Endothelial cell of umbilical vein (primary cell): ENCODE measurements at regions not wholly inside any gene's neighbourhood (a gene's known extent, or its start where the extent isn't known, plus 50 kb on each side); places are given as distances from the start of the nearest gene placed in this dataset.

Experiments used
- BruUV-seq: library from RNA; stranded (reverse); fragments of 400-500 nt; replicated peaks from 2 replicates; lab custom pipeline; 2021; lab: Mats Ljungman, UMichigan
- CTCF ChIA-PET: fragments of 300-600, 350-600 bp; sonication (Branson Sonifier 250); formaldehyde crosslinking; loops from one replicate; lab custom pipeline; 2021; ENCODE audit warnings: antibody characterized with exemption, inconsistent platforms; lab: Charles Lee
- POLR2A ChIA-PET: fragments of 300-600, 350-600 bp; sonication (Branson Sonifier 250); formaldehyde crosslinking; loops from one replicate; lab custom pipeline; 2021; ENCODE audit warnings: antibody characterized with exemption, inconsistent platforms; lab: Charles Lee
- DNase-seq: peaks from one replicate; pipeline ENCODE4 v3.0.0-alpha.2; 2011; ENCODE audit warnings: low read depth, low spot score
- FAIRE-seq: peaks from 2 replicates; lab custom pipeline; 2011; peaks lifted over from hg19 to GRCh38; lab: Jason Lieb, UNC
- H2AFZ ChIP-seq: 2 replicates; pipeline ENCODE4 v1.6.0; 2012; ENCODE audit warnings: low read depth, low read length, control low read depth, inconsistent platforms
- H3K27ac ChIP-seq: 2 replicates; pipeline ENCODE4 v1.5.1; 2011; ENCODE audit warnings: low read depth, mild to moderate bottlenecking, control low read depth, low read length, moderate library complexity; ENCODE audit not compliant: insufficient read depth
- H3K27me3 ChIP-seq, 2 experiments: 2 replicates each; pipeline versions ENCODE4 v1.6.0 to v1.6.1; 2011; ENCODE audit warnings: low read length in 2 of 2, mixed read lengths in 1 of 2; ENCODE audit not compliant: control insufficient read depth in 2 of 2, insufficient read depth in 2 of 2
- H3K36me3 ChIP-seq, 2 experiments: 2 replicates in 1 of 2; 3 replicates in 1 of 2; pipeline ENCODE4 v1.5.1; 2011; ENCODE audit warnings: low read length in 2 of 2, mild to moderate bottlenecking in 1 of 2, moderate library complexity in 1 of 2; ENCODE audit not compliant: control insufficient read depth in 2 of 2, insufficient read depth in 2 of 2; ENCODE audit errors: extremely low read depth in 1 of 2
- H3K4me1 ChIP-seq: 3 replicates; pipeline ENCODE4 v1.5.1; 2011; ENCODE audit warnings: mild to moderate bottlenecking, low read length; ENCODE audit not compliant: control insufficient read depth, insufficient read depth; ENCODE audit errors: extremely low read depth
- H3K4me2 ChIP-seq: 2 replicates; pipeline ENCODE4 v1.6.1; 2011; ENCODE audit warnings: low read length, control low read depth, mixed read lengths; ENCODE audit not compliant: insufficient read depth
- H3K4me3 ChIP-seq, 3 experiments: fragments of 200-600 bp in 1 of 3; sonication (generic), shearing (Covaris generic) in 1 of 3; replicated peaks in 1 of 3; 2 replicates each; pipeline ENCODE4 v1.5.1; 2011 to 2016; ENCODE audit warnings: control low read depth in 3 of 3, low read length in 3 of 3, mild to moderate bottlenecking in 2 of 3, inconsistent platforms in 1 of 3, low read depth in 1 of 3, moderate library complexity in 1 of 3; ENCODE audit not compliant: insufficient read depth in 1 of 3
- H3K79me2 ChIP-seq: 2 replicates; pipeline ENCODE4 v1.6.0; 2012; ENCODE audit warnings: low read length, inconsistent platforms; ENCODE audit not compliant: control insufficient read depth, insufficient read depth
- H3K9ac ChIP-seq: replicated peaks from 2 replicates; pipeline ENCODE3; 2011; ENCODE audit warnings: low read length, control low read depth; ENCODE audit not compliant: insufficient read depth; ENCODE audit errors: extremely low read depth
- H3K9me1 ChIP-seq: replicated peaks from 3 replicates; pipeline ENCODE4 v1.6.0; 2011; ENCODE audit warnings: mild to moderate bottlenecking, low read length; ENCODE audit not compliant: control insufficient read depth, insufficient read depth; ENCODE audit errors: extremely low read depth
- H3K9me3 ChIP-seq: replicated peaks from 2 replicates; pipeline ENCODE4 v1.5.1; 2012; ENCODE audit warnings: low read length, inconsistent platforms; ENCODE audit not compliant: control insufficient read depth, insufficient read depth
- H4K20me1 ChIP-seq: replicated peaks from 2 replicates; pipeline ENCODE3; 2011; ENCODE audit warnings: mild to moderate bottlenecking, low read length; ENCODE audit not compliant: control insufficient read depth, insufficient read depth; ENCODE audit errors: extremely low read depth
- EZH2 ChIP-seq: IDR thresholded peaks from 2 replicates; pipeline ENCODE4 v1.6.1; 2012; ENCODE audit warnings: borderline replicate concordance, low read depth, mild to moderate bottlenecking, moderate library complexity, low read length, inconsistent platforms; ENCODE audit not compliant: severe bottlenecking
- FOS ChIP-seq: IDR thresholded peaks from 2 replicates; pipeline ENCODE4 v1.6.1; 2011; ENCODE audit warnings: mild to moderate bottlenecking, low read length, moderate library complexity, borderline replicate concordance; ENCODE audit not compliant: insufficient read depth
- GATA2 ChIP-seq: IDR thresholded peaks from 2 replicates; pipeline ENCODE4 v1.7.0; 2011; ENCODE audit warnings: low read depth, mild to moderate bottlenecking, moderate library complexity, mixed read lengths, low read length; ENCODE audit not compliant: insufficient read length, insufficient read depth
- JUN ChIP-seq: IDR thresholded peaks from 2 replicates; pipeline ENCODE4 v1.6.1; 2011; ENCODE audit warnings: borderline replicate concordance, low read depth; ENCODE audit not compliant: insufficient read length, insufficient read depth
- MYC ChIP-seq: IDR thresholded peaks from one replicate; pipeline ENCODE4 v1.6.1; 2011; ENCODE audit warnings: mild to moderate bottlenecking, low read depth, low read length
- POLR2A ChIP-seq: IDR thresholded peaks from 2 replicates; pipeline ENCODE4 v1.6.1; 2012; ENCODE audit warnings: low read depth, mild to moderate bottlenecking, control low read depth, low read length
- POLR2AphosphoS5 ChIP-seq: IDR thresholded peaks from 2 replicates; pipeline ENCODE4 v1.6.1; 2012; ENCODE audit warnings: low read depth, mild to moderate bottlenecking, control low read depth, low read length, moderate library complexity; ENCODE audit not compliant: insufficient read depth
- dilution Hi-C: fragments of 300-500 bp; cut with MboI; formaldehyde crosslinking; loops from one replicate; pipeline ENCODE4 v1.15.0; 2019; ENCODE audit warnings: low sequenced_read_pairs; ENCODE audit not compliant: extremely low pct_ligation_motif_present
- intact Hi-C: fragments of 100-400 bp; cut with micrococcal nuclease; formaldehyde crosslinking; loops from one replicate; pipeline ENCODE4 v1.10.0; 2022
- TF ChIP-seq, protein P1 (sequence below), 2 donors: IDR thresholded peaks; 1 replicate in 1 of 2; 2 replicates in 1 of 2; pipeline ENCODE4 v1.5.1; 2011; ENCODE audit warnings: low read length in 2 of 2, mild to moderate bottlenecking in 2 of 2, moderate library complexity in 2 of 2, control low read depth in 1 of 2, inconsistent platforms in 1 of 2, low read depth in 1 of 2; ENCODE audit not compliant: insufficient read depth in 1 of 2; ENCODE audit errors: extremely low read depth in 1 of 2
- TF ChIP-seq, protein P2 (sequence below): IDR thresholded peaks from 2 replicates; pipeline ENCODE4 v1.6.1; 2011; ENCODE audit not compliant: insufficient read depth, insufficient read length

- Histone ChIP-seq H3K27me3 (no peaks in the 10 kb centered on the region), H3K4me2 (no peak overlapping the region), H3K9ac (no peak overlapping the region), H3K79me2 (no peaks in the 10 kb centered on the region), H3K36me3 (no peaks in the 10 kb centered on the region), H3K9me1 (no peaks in the 10 kb centered on the region), H4K20me1 (no peaks in the 10 kb centered on the region), H3K4me1 (no peaks in the 10 kb centered on the region), H3K4me3 (no peak overlapping the region), H2AFZ (no peak overlapping the region), H3K9me3 (no peaks in the 10 kb centered on the region), H3K27ac (no peak overlapping the region)
- no TSS peak for BruUV-seq
- ChIA-PET POLR2A (no interaction called here), CTCF (no interaction called here)
- no peak for DNase-seq
- no peak for FAIRE-seq
- TF ChIP-seq, protein P1, sequence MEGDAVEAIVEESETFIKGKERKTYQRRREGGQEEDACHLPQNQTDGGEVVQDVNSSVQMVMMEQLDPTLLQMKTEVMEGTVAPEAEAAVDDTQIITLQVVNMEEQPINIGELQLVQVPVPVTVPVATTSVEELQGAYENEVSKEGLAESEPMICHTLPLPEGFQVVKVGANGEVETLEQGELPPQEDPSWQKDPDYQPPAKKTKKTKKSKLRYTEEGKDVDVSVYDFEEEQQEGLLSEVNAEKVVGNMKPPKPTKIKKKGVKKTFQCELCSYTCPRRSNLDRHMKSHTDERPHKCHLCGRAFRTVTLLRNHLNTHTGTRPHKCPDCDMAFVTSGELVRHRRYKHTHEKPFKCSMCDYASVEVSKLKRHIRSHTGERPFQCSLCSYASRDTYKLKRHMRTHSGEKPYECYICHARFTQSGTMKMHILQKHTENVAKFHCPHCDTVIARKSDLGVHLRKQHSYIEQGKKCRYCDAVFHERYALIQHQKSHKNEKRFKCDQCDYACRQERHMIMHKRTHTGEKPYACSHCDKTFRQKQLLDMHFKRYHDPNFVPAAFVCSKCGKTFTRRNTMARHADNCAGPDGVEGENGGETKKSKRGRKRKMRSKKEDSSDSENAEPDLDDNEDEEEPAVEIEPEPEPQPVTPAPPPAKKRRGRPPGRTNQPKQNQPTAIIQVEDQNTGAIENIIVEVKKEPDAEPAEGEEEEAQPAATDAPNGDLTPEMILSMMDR (IDR thresholded peaks at IDR 0.05; ENCODE audit: extremely low read depth in 1 of 2, insufficient read depth in 1 of 2, low read depth in 1 of 2, low read length in 2 of 2), result no peak
- no peak for TF ChIP-seq JUN
- TF ChIP-seq GATA2, result no peak
- TF ChIP-seq POLR2A, result no peak
- TF ChIP-seq FOS, result no peak
- TF ChIP-seq, protein P2, sequence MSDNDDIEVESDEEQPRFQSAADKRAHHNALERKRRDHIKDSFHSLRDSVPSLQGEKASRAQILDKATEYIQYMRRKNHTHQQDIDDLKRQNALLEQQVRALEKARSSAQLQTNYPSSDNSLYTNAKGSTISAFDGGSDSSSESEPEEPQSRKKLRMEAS, result no peak
- no peak for TF ChIP-seq EZH2
- no peak for TF ChIP-seq POLR2AphosphoS5
- no peak for TF ChIP-seq MYC
- dilution Hi-C loops (no loop called here), intact Hi-C loops (no loop called here)
Observed at GRCh38 chr2:31778153-31778552, 197.4 kb upstream of the SRD5A2 start.
